ENCODE measurements at regions not wholly inside any gene's neighbourhood (a gene's known extent, or its start where the extent isn't known, plus 50 kb on each side); places are given as distances from the start of the nearest gene placed in this dataset.
A peak's percentile ranks its signal among the peaks of the same experiment; 100 is the strongest.

- DNase-seq (ENCODE audit: low read depth in 2 of 2) = no peak
These were observed 69.7 kb downstream of the PSMB1 start for GRCh38 chr6:170483413-170483812.

GRCh38 chr6:170480050-170480692, 72.9 kb downstream of the PSMB1 start:
- no peak for DNase-seq (ENCODE audit: low read depth in 2 of 2)

- no peak for DNase-seq (ENCODE audit: low read depth in 2 of 2)
These were observed 76.7 kb downstream of the PSMB1 start for GRCh38 chr6:170476360-170476759.

GRCh38 chr6:170475118-170475517, 78.0 kb downstream of the PSMB1 start:
- DNase-seq (ENCODE audit: low read depth in 2 of 2) = no peak

- DNase-seq (ENCODE audit: low read depth in 2 of 2) = no peak
These were observed 79.3 kb downstream of the PSMB1 start for GRCh38 chr6:170473801-170474200.

GRCh38 chr6:170473301-170473717, 79.8 kb downstream of the PSMB1 start:
- DNase-seq (ENCODE audit: low read depth in 2 of 2) = no peak

GRCh38 chr6:170471491-170471890, 81.6 kb downstream of the PSMB1 start:
- DNase-seq (ENCODE audit: low read depth in 2 of 2) = no peak

GRCh38 chr6:170470734-170471133, 82.4 kb downstream of the PSMB1 start:
- no peak for DNase-seq (ENCODE audit: low read depth in 2 of 2)

- peak; percentile 26 to 34 for DNase-seq (ENCODE audit: low read depth in 2 of 2)
These were observed 88.6 kb downstream of the PSMB1 start for GRCh38 chr6:170464524-170464979.

GRCh38 chr6:170464080-170464479, 89.0 kb downstream of the PSMB1 start:
- no peak for DNase-seq (ENCODE audit: low read depth in 2 of 2)

GRCh38 chr6:170463101-170463721, 89.9 kb downstream of the PSMB1 start:
- no peak for DNase-seq (ENCODE audit: low read depth in 2 of 2)

GRCh38 chr6:170462366-170463020, 90.6 kb downstream of the PSMB1 start:
- no peak for DNase-seq (ENCODE audit: low read depth in 2 of 2)

GRCh38 chr6:170461556-170462365, 91.3 kb downstream of the PSMB1 start:
- no peak for DNase-seq (ENCODE audit: low read depth in 2 of 2)

GRCh38 chr6:170461111-170461510, 92.0 kb downstream of the PSMB1 start:
- DNase-seq (ENCODE audit: low read depth in 2 of 2) = no peak

GRCh38 chr6:170460641-170461040, 92.5 kb downstream of the PSMB1 start:
- DNase-seq (ENCODE audit: low read depth in 2 of 2) = no peak

- peak in 1 of 2 donors; percentile 46 for DNase-seq (ENCODE audit: low read depth in 2 of 2)
These were observed 93.7 kb downstream of the PSMB1 start for GRCh38 chr6:170459451-170459850.

- DNase-seq (ENCODE audit: low read depth in 2 of 2) = no peak
These were observed 96.0 kb downstream of the PSMB1 start for GRCh38 chr6:170456886-170457698.
